ENCODE measurements at regions not wholly inside any gene's neighbourhood (a gene's known extent, or its start where the extent isn't known, plus 50 kb on each side); places are given as distances from the start of the nearest gene placed in this dataset.

DNA sequence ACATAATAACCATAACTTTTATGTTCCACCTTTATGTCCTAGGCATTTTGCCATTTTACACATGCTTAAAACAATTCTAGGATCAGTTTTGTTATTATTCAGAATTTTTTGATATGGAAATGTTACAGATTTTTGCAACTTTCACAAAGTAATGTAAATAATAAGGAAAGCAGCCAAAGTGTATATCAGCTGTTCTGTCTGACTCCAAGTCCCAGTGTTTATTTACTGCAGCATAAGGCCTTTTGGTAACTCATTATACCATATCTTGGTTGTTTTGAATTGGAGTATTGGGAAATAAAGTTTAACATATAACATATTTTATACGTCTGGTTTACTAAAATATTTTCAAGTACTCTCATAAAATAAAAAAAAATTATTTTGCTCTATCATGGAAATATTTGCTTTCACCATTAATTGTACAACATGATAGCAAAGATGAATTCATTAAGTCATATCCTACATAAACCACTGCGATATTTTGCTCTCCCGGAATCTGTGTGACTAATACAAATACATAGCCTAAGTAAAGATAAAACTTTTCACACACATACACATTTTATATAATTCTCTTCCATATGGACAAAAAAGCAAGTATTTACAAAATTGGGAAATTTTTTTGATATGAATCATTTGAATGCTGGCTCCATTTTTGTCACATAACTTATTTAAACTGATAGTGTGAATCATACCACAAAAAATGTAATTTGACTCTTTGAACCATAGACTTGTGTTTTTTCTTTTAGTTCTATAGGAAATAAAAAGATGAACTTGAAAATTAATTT lies 399.0 kb downstream of the PABPC4L start:
- TF ChIP-seq, protein P1, sequence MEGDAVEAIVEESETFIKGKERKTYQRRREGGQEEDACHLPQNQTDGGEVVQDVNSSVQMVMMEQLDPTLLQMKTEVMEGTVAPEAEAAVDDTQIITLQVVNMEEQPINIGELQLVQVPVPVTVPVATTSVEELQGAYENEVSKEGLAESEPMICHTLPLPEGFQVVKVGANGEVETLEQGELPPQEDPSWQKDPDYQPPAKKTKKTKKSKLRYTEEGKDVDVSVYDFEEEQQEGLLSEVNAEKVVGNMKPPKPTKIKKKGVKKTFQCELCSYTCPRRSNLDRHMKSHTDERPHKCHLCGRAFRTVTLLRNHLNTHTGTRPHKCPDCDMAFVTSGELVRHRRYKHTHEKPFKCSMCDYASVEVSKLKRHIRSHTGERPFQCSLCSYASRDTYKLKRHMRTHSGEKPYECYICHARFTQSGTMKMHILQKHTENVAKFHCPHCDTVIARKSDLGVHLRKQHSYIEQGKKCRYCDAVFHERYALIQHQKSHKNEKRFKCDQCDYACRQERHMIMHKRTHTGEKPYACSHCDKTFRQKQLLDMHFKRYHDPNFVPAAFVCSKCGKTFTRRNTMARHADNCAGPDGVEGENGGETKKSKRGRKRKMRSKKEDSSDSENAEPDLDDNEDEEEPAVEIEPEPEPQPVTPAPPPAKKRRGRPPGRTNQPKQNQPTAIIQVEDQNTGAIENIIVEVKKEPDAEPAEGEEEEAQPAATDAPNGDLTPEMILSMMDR (IDR thresholded peaks at IDR 0.05 in 4 of 5, conservative IDR thresholded peaks at IDR 0.05 in 1 of 5), result no peak
- TF ChIP-seq POLR2A (IDR thresholded peaks at IDR 0.05), result no peak
